Esophagus muscularis mucosa (tissue), 4 donors: ENCODE measurements at regions not wholly inside any gene's neighbourhood (a gene's known extent, or its start where the extent isn't known, plus 50 kb on each side); places are given as distances from the start of the nearest gene placed in this dataset.

Experiments
- EP300 ChIP-seq: sonication (generic); formaldehyde crosslinking; IDR thresholded peaks from one replicate; pipeline ENCODE4 v1.6.1; 2017; ENCODE audit warnings: antibody characterized with exemption
- POLR2A ChIP-seq: fragments of 450-650 bp; IDR thresholded peaks from one replicate; pipeline ENCODE4 v1.6.1; 2017; ENCODE audit warnings: antibody characterized with exemption, moderate library complexity, mild to moderate bottlenecking, low read depth
- POLR2AphosphoS5 ChIP-seq, 2 donors: sonication (generic); formaldehyde crosslinking; IDR thresholded peaks; one replicate each; pipeline ENCODE4 v1.6.1; 2017; ENCODE audit warnings: antibody characterized with exemption in 2 of 2
- TF ChIP-seq, protein P1 (sequence below), 3 experiments: fragments of 200-600 bp in 2 of 3; fragments of 450-650 bp in 1 of 3; sonication (generic) in 2 of 3; IDR thresholded peaks; one replicate each; pipeline ENCODE4 v1.5.1; 2017 to 2019; ENCODE audit warnings: antibody characterized with exemption in 3 of 3, mild to moderate bottlenecking in 2 of 3, moderate library complexity in 1 of 3

DNA sequence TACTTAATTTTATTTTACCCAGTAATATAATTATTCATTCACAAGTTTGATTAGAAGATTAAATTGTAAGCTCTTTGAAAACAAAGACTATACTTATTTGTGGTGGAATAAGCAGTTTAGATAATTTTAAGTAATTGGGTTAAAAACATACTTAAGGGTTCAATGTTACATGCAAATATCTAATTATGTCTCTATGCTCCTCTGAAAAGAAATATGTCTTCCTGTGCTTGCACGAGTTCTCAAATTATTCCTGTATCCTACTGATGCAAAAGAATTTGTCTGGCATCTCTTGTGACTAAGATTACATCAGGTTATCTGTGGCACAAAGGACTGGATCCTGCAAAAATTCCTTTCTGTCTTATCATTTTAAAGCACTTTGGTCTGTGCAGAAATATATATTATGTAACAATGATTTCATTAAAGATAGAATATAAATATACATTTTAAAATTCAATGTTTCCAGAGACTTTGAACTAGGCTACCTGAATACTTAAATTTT is 416.7 kb downstream of the COL11A1 start:
- TF ChIP-seq POLR2A (no peak), POLR2AphosphoS5 (IDR thresholded peaks at IDR 0.05) (no peak), EP300 (no peak)
- TF ChIP-seq, protein P1, sequence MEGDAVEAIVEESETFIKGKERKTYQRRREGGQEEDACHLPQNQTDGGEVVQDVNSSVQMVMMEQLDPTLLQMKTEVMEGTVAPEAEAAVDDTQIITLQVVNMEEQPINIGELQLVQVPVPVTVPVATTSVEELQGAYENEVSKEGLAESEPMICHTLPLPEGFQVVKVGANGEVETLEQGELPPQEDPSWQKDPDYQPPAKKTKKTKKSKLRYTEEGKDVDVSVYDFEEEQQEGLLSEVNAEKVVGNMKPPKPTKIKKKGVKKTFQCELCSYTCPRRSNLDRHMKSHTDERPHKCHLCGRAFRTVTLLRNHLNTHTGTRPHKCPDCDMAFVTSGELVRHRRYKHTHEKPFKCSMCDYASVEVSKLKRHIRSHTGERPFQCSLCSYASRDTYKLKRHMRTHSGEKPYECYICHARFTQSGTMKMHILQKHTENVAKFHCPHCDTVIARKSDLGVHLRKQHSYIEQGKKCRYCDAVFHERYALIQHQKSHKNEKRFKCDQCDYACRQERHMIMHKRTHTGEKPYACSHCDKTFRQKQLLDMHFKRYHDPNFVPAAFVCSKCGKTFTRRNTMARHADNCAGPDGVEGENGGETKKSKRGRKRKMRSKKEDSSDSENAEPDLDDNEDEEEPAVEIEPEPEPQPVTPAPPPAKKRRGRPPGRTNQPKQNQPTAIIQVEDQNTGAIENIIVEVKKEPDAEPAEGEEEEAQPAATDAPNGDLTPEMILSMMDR (IDR thresholded peaks at IDR 0.05), result no peak
